ENCODE measurements at regions not wholly inside any gene's neighbourhood (a gene's known extent, or its start where the extent isn't known, plus 50 kb on each side); places are given as distances from the start of the nearest gene placed in this dataset.

GRCh38 chr2:220346919-220347318, 719.5 kb downstream of the SLC4A3 start:
- Mint-ChIP-seq H3K27ac (no peak overlapping the region), H3K4me3 (no peak overlapping the region), H3K27me3 (no peaks in the 10 kb centered on the region), H3K9me3 (no peaks in the 10 kb centered on the region), H3K4me1 (no peaks in the 10 kb centered on the region), H3K36me3 (ENCODE audit: low read depth) (no peaks in the 10 kb centered on the region)
- DNase-seq (no peak), ATAC-seq (ENCODE audit: low read depth) (no peak)
- intact Hi-C loops (cut with micrococcal nuclease) = no loop called here
- ChIA-PET POLR2A (interaction anchor here (0.6 kb wide), 1 partner anchor 1224 kb away, joined by 3 read pairs; no protein-coding TSS in a partner anchor), CTCF (no interaction called here)
- no peak for TF ChIP-seq CTCF (IDR thresholded peaks at IDR 0.05)

GRCh38 chr2:220347626-220348025, 720.2 kb downstream of the SLC4A3 start:
- H3K27ac Mint-ChIP-seq = no peak overlapping the region
- no peaks in the 10 kb centered on the region for H3K27me3 Mint-ChIP-seq
- no peak for TF ChIP-seq CTCF (IDR thresholded peaks at IDR 0.05)
- ATAC-seq (ENCODE audit: low read depth) (no peak), DNase-seq (no peak)
- intact Hi-C loops (cut with micrococcal nuclease) = no loop called here
- ChIA-PET POLR2A (no interaction called here), CTCF (no interaction called here)
- no peaks in the 10 kb centered on the region for H3K4me1 Mint-ChIP-seq
- H3K4me3 Mint-ChIP-seq = no peak overlapping the region
- H3K9me3 Mint-ChIP-seq = no peaks in the 10 kb centered on the region
- H3K36me3 Mint-ChIP-seq (ENCODE audit: low read depth) = no peaks in the 10 kb centered on the region

- no peak for TF ChIP-seq CTCF (IDR thresholded peaks at IDR 0.05)
- intact Hi-C loops (cut with micrococcal nuclease) = no loop called here
- ChIA-PET CTCF (no interaction called here), POLR2A (no interaction called here)
- Mint-ChIP-seq H3K27me3 (no peaks in the 10 kb centered on the region), H3K4me3 (no peak overlapping the region), H3K36me3 (ENCODE audit: low read depth) (no peaks in the 10 kb centered on the region), H3K27ac (no peak overlapping the region), H3K9me3 (no peaks in the 10 kb centered on the region), H3K4me1 (no peaks in the 10 kb centered on the region)
- no peak for ATAC-seq (ENCODE audit: low read depth)
- no peak for DNase-seq
These were observed 720.8 kb downstream of the SLC4A3 start for GRCh38 chr2:220348206-220348605.

- Mint-ChIP-seq H3K9me3 (no peaks in the 10 kb centered on the region), H3K36me3 (ENCODE audit: low read depth) (no peaks in the 10 kb centered on the region), H3K4me1 (no peaks in the 10 kb centered on the region), H3K4me3 (no peak overlapping the region), H3K27me3 (no peaks in the 10 kb centered on the region), H3K27ac (no peak overlapping the region)
- DNase-seq (no peak), ATAC-seq (ENCODE audit: low read depth) (no peak)
- intact Hi-C loops (cut with micrococcal nuclease) = no loop called here
- ChIA-PET POLR2A (no interaction called here), CTCF (no interaction called here)
- no peak for TF ChIP-seq CTCF (IDR thresholded peaks at IDR 0.05)
These were observed 726.5 kb downstream of the SLC4A3 start for GRCh38 chr2:220353897-220354296.

GRCh38 chr2:220356076-220356475, 728.6 kb downstream of the SLC4A3 start:
- ATAC-seq (ENCODE audit: low read depth) (no peak), DNase-seq (no peak)
- intact Hi-C loops (cut with micrococcal nuclease) = no loop called here
- H3K4me3 Mint-ChIP-seq = no peak overlapping the region
- H3K27me3 Mint-ChIP-seq = no peaks in the 10 kb centered on the region
- H3K27ac Mint-ChIP-seq = no peak overlapping the region
- ChIA-PET CTCF (no interaction called here), POLR2A (no interaction called here)
- no peak for TF ChIP-seq CTCF (IDR thresholded peaks at IDR 0.05)
- H3K9me3 Mint-ChIP-seq = peaks cover 2% of the 10 kb centered on the region
- no peaks in the 10 kb centered on the region for H3K4me1 Mint-ChIP-seq
- no peaks in the 10 kb centered on the region for H3K36me3 Mint-ChIP-seq (ENCODE audit: low read depth)
